Tibial nerve (tissue), 3 donors: ENCODE measurements at regions not wholly inside any gene's neighbourhood (a gene's known extent, or its start where the extent isn't known, plus 50 kb on each side); places are given as distances from the start of the nearest gene placed in this dataset.

Source experiments
- POLR2A ChIP-seq, 2 donors: fragments of 450-650 bp; IDR thresholded peaks; one replicate each; pipeline ENCODE4 v1.6.1; 2017; ENCODE audit warnings: antibody characterized with exemption in 2 of 2, mild to moderate bottlenecking in 2 of 2, moderate library complexity in 2 of 2
- TF ChIP-seq, protein P1 (sequence below), 5 experiments: fragments of 200-600 bp in 3 of 5; fragments of 450-650 bp in 2 of 5; sonication (generic) in 3 of 5; IDR thresholded peaks; one replicate each; pipeline ENCODE4 v1.5.1; 2016 to 2019; ENCODE audit warnings: antibody characterized with exemption in 5 of 5, mild to moderate bottlenecking in 3 of 5, moderate library complexity in 2 of 5

GRCh38 chr12:85385406-85385805 lies 105.4 kb downstream of the ALX1 start:
- TF ChIP-seq, protein P1, sequence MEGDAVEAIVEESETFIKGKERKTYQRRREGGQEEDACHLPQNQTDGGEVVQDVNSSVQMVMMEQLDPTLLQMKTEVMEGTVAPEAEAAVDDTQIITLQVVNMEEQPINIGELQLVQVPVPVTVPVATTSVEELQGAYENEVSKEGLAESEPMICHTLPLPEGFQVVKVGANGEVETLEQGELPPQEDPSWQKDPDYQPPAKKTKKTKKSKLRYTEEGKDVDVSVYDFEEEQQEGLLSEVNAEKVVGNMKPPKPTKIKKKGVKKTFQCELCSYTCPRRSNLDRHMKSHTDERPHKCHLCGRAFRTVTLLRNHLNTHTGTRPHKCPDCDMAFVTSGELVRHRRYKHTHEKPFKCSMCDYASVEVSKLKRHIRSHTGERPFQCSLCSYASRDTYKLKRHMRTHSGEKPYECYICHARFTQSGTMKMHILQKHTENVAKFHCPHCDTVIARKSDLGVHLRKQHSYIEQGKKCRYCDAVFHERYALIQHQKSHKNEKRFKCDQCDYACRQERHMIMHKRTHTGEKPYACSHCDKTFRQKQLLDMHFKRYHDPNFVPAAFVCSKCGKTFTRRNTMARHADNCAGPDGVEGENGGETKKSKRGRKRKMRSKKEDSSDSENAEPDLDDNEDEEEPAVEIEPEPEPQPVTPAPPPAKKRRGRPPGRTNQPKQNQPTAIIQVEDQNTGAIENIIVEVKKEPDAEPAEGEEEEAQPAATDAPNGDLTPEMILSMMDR (IDR thresholded peaks at IDR 0.05) = no peak
- no peak for TF ChIP-seq POLR2A (IDR thresholded peaks at IDR 0.05)
